Mammary epithelial cell (primary cell): ENCODE measurements at regions not wholly inside any gene's neighbourhood (a gene's known extent, or its start where the extent isn't known, plus 50 kb on each side); places are given as distances from the start of the nearest gene placed in this dataset.

Source experiments
- EZH2 ChIP-seq: IDR thresholded peaks from 2 replicates; pipeline ENCODE4 v1.6.1; 2012; ENCODE audit warnings: low read length, inconsistent platforms, borderline replicate concordance
- TF ChIP-seq, protein P1 (sequence below), 2 donors: IDR thresholded peaks in 1 of 2; conservative IDR thresholded peaks in 1 of 2; 2 replicates each; pipeline ENCODE4 v1.5.1; 2011 to 2012; ENCODE audit warnings: inconsistent platforms in 2 of 2, low read length in 2 of 2, mild to moderate bottlenecking in 2 of 2, control low read depth in 1 of 2, low read depth in 1 of 2; ENCODE audit not compliant: insufficient read depth in 1 of 2; ENCODE audit errors: extremely low read depth in 1 of 2

- TF ChIP-seq EZH2 = no peak
- TF ChIP-seq, protein P1, sequence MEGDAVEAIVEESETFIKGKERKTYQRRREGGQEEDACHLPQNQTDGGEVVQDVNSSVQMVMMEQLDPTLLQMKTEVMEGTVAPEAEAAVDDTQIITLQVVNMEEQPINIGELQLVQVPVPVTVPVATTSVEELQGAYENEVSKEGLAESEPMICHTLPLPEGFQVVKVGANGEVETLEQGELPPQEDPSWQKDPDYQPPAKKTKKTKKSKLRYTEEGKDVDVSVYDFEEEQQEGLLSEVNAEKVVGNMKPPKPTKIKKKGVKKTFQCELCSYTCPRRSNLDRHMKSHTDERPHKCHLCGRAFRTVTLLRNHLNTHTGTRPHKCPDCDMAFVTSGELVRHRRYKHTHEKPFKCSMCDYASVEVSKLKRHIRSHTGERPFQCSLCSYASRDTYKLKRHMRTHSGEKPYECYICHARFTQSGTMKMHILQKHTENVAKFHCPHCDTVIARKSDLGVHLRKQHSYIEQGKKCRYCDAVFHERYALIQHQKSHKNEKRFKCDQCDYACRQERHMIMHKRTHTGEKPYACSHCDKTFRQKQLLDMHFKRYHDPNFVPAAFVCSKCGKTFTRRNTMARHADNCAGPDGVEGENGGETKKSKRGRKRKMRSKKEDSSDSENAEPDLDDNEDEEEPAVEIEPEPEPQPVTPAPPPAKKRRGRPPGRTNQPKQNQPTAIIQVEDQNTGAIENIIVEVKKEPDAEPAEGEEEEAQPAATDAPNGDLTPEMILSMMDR (conservative IDR thresholded peaks at IDR 0.05 in 1 of 2, IDR thresholded peaks at IDR 0.05 in 1 of 2; ENCODE audit: extremely low read depth in 1 of 2, insufficient read depth in 1 of 2, low read depth in 1 of 2, low read length in 2 of 2) = no peak
Measured at GRCh38 chr10:28793482-28793881, 116.2 kb downstream of the BAMBI start.
